H1 (cell line): ENCODE measurements at regions not wholly inside any gene's neighbourhood (a gene's known extent, or its start where the extent isn't known, plus 50 kb on each side); places are given as distances from the start of the nearest gene placed in this dataset.

Experiments used
- CTCF ChIA-PET: fragments of 300-600 bp; sonication (Branson Sonifier 250); formaldehyde crosslinking; loops from one replicate; lab custom pipeline; 2021; ENCODE audit not compliant: partially characterized antibody; lab: Charles Lee
- POLR2A ChIA-PET: fragments of 300-600 bp; sonication (Branson Sonifier 250); formaldehyde crosslinking; loops from one replicate; lab custom pipeline; 2021; ENCODE audit warnings: inconsistent platforms; ENCODE audit not compliant: partially characterized antibody; lab: Charles Lee
- DNase-seq, 2 experiments: peaks; one replicate each; pipeline versions ENCODE4 v3.0.0 to v3.0.0-alpha.2; 2010 to 2022; ENCODE audit warnings: low spot score in 2 of 2, low read depth in 1 of 2, mixed read lengths in 1 of 2
- FAIRE-seq: peaks from 2 replicates; lab custom pipeline; 2011; peaks lifted over from hg19 to GRCh38; lab: Jason Lieb, UNC
- H2AFZ ChIP-seq: 2 replicates; pipeline ENCODE4 v1.8.1; 2012; ENCODE audit warnings: low read length, inconsistent platforms
- H2AK5ac ChIP-seq: 2 replicates; pipeline ENCODE4 v1.6.1; 2013; ENCODE audit warnings: low read depth, low read length
- H2BK120ac ChIP-seq: replicated peaks from 2 replicates; pipeline ENCODE3; 2013; ENCODE audit warnings: low read depth, low read length, inconsistent platforms
- H2BK12ac ChIP-seq: 2 replicates; pipeline ENCODE4 v1.6.1; 2013; ENCODE audit warnings: low read depth, low read length
- H2BK15ac ChIP-seq: 2 replicates; pipeline ENCODE4 v1.6.1; 2013; ENCODE audit warnings: low read length
- H2BK20ac ChIP-seq: 2 replicates; pipeline ENCODE4 v1.6.1; 2013; ENCODE audit warnings: low read length
- H2BK5ac ChIP-seq: 2 replicates; pipeline ENCODE4 v1.6.1; 2013; ENCODE audit warnings: low read depth, low read length
- H3K14ac ChIP-seq: 2 replicates; pipeline ENCODE4 v1.6.1; 2013; ENCODE audit warnings: inconsistent platforms; ENCODE audit not compliant: insufficient read length
- H3K18ac ChIP-seq: 2 replicates; pipeline ENCODE4 v1.6.1; 2013; ENCODE audit warnings: low read length; ENCODE audit errors: extremely low read depth
- H3K23ac ChIP-seq: 2 replicates; pipeline ENCODE4 v1.6.1; 2013; ENCODE audit warnings: inconsistent platforms; ENCODE audit not compliant: insufficient read length
- H3K23me2 ChIP-seq: 2 replicates; pipeline ENCODE4 v1.6.1; 2013; ENCODE audit warnings: low read depth, low read length
- H3K27ac ChIP-seq: 2 replicates; pipeline ENCODE4 v1.6.1; 2011; ENCODE audit warnings: low read depth, low read length, inconsistent platforms
- H3K27me3 ChIP-seq, 4 experiments: replicated peaks in 1 of 4; 1 replicate in 1 of 4; 2 replicates in 3 of 4; pipeline versions ENCODE4 v1.6.1 to v1.8.1; 2011 to 2013; ENCODE audit warnings: low read length in 3 of 4, mild to moderate bottlenecking in 3 of 4, inconsistent platforms in 2 of 4, mixed read lengths in 2 of 4, moderate library complexity in 1 of 4; ENCODE audit not compliant: control insufficient read depth in 3 of 4, insufficient read depth in 3 of 4; ENCODE audit errors: extremely low read depth in 1 of 4
- H3K36me3 ChIP-seq, 4 experiments: 2 replicates each; pipeline versions ENCODE4 v1.6.1 to v1.8.1; 2011 to 2013; ENCODE audit warnings: mild to moderate bottlenecking in 4 of 4, low read length in 3 of 4, moderate library complexity in 2 of 4, control low read depth in 1 of 4, inconsistent platforms in 1 of 4; ENCODE audit not compliant: insufficient read depth in 4 of 4, control insufficient read depth in 2 of 4
- H3K4ac ChIP-seq: replicated peaks from 2 replicates; pipeline ENCODE3; 2013; ENCODE audit warnings: low read length, low read depth, mixed read lengths, inconsistent platforms; ENCODE audit not compliant: insufficient read length
- H3K4me1 ChIP-seq, 4 experiments: replicated peaks in 1 of 4; 1 replicate in 1 of 4; 2 replicates in 3 of 4; pipeline versions ENCODE4 v1.6.1 to v1.8.1; 2011 to 2013; ENCODE audit warnings: low read length in 3 of 4, inconsistent platforms in 2 of 4, mixed read lengths in 1 of 4; ENCODE audit not compliant: insufficient read depth in 4 of 4, control insufficient read depth in 3 of 4
- H3K4me2 ChIP-seq, 2 experiments: 2 replicates each; pipeline versions ENCODE4 v1.6.1 to v1.8.1; 2011 to 2013; ENCODE audit warnings: low read depth in 2 of 2, low read length in 2 of 2, control low read depth in 1 of 2, inconsistent platforms in 1 of 2, mild to moderate bottlenecking in 1 of 2; ENCODE audit not compliant: insufficient read depth in 1 of 2
- H3K4me3 ChIP-seq, 4 experiments: fragments of 200-600, 300-600 bp in 1 of 4; sonication (generic), shearing (Covaris generic), sonication (Bioruptor Twin) in 1 of 4; 2 replicates each; pipeline versions ENCODE4 v1.5.1 to v1.8.1; 2011 to 2016; ENCODE audit warnings: low read length in 4 of 4, low read depth in 3 of 4, control low read depth in 2 of 4, inconsistent platforms in 2 of 4, mild to moderate bottlenecking in 2 of 4, mixed read lengths in 1 of 4, moderate library complexity in 1 of 4; ENCODE audit not compliant: insufficient read depth in 2 of 4; ENCODE audit errors: extremely low read depth in 1 of 4
- H3K56ac ChIP-seq: replicated peaks from 2 replicates; pipeline ENCODE3; 2013; ENCODE audit warnings: low read depth, mild to moderate bottlenecking, mixed read lengths, low read length, inconsistent platforms; ENCODE audit not compliant: insufficient read length
- H3K79me1 ChIP-seq: 2 replicates; pipeline ENCODE4 v1.6.1; 2013; ENCODE audit warnings: low read depth, low read length, control low read depth
- H3K79me2 ChIP-seq, 2 experiments: 2 replicates each; pipeline versions ENCODE4 v1.6.1 to v1.8.1; 2012 to 2013; ENCODE audit warnings: low read length in 2 of 2, mild to moderate bottlenecking in 2 of 2, inconsistent platforms in 1 of 2; ENCODE audit not compliant: insufficient read depth in 2 of 2, control insufficient read depth in 1 of 2
- H3K9ac ChIP-seq, 4 experiments: replicated peaks in 1 of 4; 1 replicate in 1 of 4; 2 replicates in 3 of 4; pipeline versions ENCODE4 v1.6.1 to v1.8.1; 2011 to 2013; ENCODE audit warnings: low read depth in 3 of 4, low read length in 3 of 4, control low read depth in 2 of 4, mild to moderate bottlenecking in 2 of 4, moderate library complexity in 2 of 4, inconsistent platforms in 1 of 4; ENCODE audit errors: extremely low read depth in 1 of 4
- H3K9me3 ChIP-seq, 2 experiments: 2 replicates each; pipeline versions ENCODE4 v1.6.1 to v1.8.1; 2012 to 2013; ENCODE audit warnings: mild to moderate bottlenecking in 2 of 2, moderate library complexity in 2 of 2, control low read depth in 1 of 2, inconsistent platforms in 1 of 2, low read depth in 1 of 2, low read length in 1 of 2, mixed read lengths in 1 of 2; ENCODE audit not compliant: insufficient read depth in 2 of 2
- H4K20me1 ChIP-seq, 2 experiments: replicated peaks in 1 of 2; 2 replicates each; pipeline versions ENCODE3 to v1.8.1; 2011 to 2013; ENCODE audit warnings: inconsistent platforms in 2 of 2, low read length in 2 of 2, mild to moderate bottlenecking in 1 of 2; ENCODE audit not compliant: insufficient read depth in 2 of 2, control insufficient read depth in 1 of 2
- H4K5ac ChIP-seq: 2 replicates; pipeline ENCODE4 v1.6.1; 2013; ENCODE audit warnings: low read length, low read depth, mixed read lengths, inconsistent platforms; ENCODE audit not compliant: insufficient read length
- H4K8ac ChIP-seq: 2 replicates; pipeline ENCODE4 v1.8.0; 2013; ENCODE audit warnings: mild to moderate bottlenecking, moderate library complexity, low read length, inconsistent platforms; ENCODE audit not compliant: insufficient read depth; ENCODE audit errors: extremely low read depth
- H4K91ac ChIP-seq: replicated peaks from 2 replicates; pipeline ENCODE3; 2013; ENCODE audit warnings: low read length, mixed read lengths, inconsistent platforms; ENCODE audit not compliant: insufficient read length
- CBX5 ChIP-seq: fragments of 300-800, 300-1000 bp; sonication (generic); IDR thresholded peaks from 2 replicates; pipeline ENCODE4 v1.7.1; 2016; ENCODE audit warnings: antibody characterized with exemption, low read length, low read depth
- CTCF ChIP-seq, 3 experiments: IDR thresholded peaks; 1 replicate in 2 of 3; 2 replicates in 1 of 3; pipeline versions ENCODE4 v1.5.1 to v1.6.1; 2011; ENCODE audit warnings: low read length in 3 of 3, mild to moderate bottlenecking in 3 of 3, inconsistent platforms in 2 of 3, low read depth in 1 of 3, moderate library complexity in 1 of 3; ENCODE audit not compliant: insufficient read depth in 1 of 3; ENCODE audit errors: control extremely low read depth in 1 of 3
- EP300 ChIP-seq, 2 experiments: IDR thresholded peaks; 1 replicate in 1 of 2; 2 replicates in 1 of 2; pipeline ENCODE4 v1.6.1; 2011 to 2012; ENCODE audit warnings: low read depth in 2 of 2, low read length in 2 of 2, mild to moderate bottlenecking in 2 of 2, borderline replicate concordance in 1 of 2, inconsistent platforms in 1 of 2, moderate library complexity in 1 of 2
- KDM1A ChIP-seq: fragments of 200-600, 300-600 bp; sonication (generic); IDR thresholded peaks from 2 replicates; pipeline ENCODE4 v1.7.1; 2016; ENCODE audit warnings: mild to moderate bottlenecking, low read length, borderline replicate concordance
- RXRA ChIP-seq: IDR thresholded peaks from 2 replicates; pipeline ENCODE4 v1.6.1; 2011; ENCODE audit warnings: low read depth, mild to moderate bottlenecking, low read length, moderate library complexity; ENCODE audit not compliant: insufficient read depth
- SP4 ChIP-seq: IDR thresholded peaks from 2 replicates; pipeline ENCODE4 v1.6.1; 2012; ENCODE audit warnings: low read length, inconsistent platforms
- WGBS, 2 experiments: shearing (Covaris generic) in 1 of 2; methylation state at CpG; one replicate each; pipeline versions ENCODE4 v1.1.6 to v1.1.7; 2013 to 2015; ENCODE audit warnings: low lambda C conversion rate in 2 of 2, mixed read lengths in 2 of 2, inconsistent platforms in 1 of 2, low coverage in 1 of 2, missing lambda C conversion rate in 1 of 2; ENCODE audit not compliant: insufficient replicate concordance in 2 of 2, insufficient coverage in 1 of 2, insufficient read length in 1 of 2; ENCODE audit errors: extremely low coverage in 1 of 2, missing lambda C conversion rate in 1 of 2; 5-methylcytosine and 5-hydroxymethylcytosine counted together

GRCh38 chr13:85535316-85536084, 263.7 kb downstream of the SLITRK6 start:
- no peaks in the 10 kb centered on the region for H3K36me3 ChIP-seq
- no peaks in the 10 kb centered on the region for H3K27me3 ChIP-seq
- no peak overlapping the region for H2AK5ac ChIP-seq
- no peak overlapping the region for H2BK15ac ChIP-seq
- no peaks in the 10 kb centered on the region for H4K20me1 ChIP-seq
- H3K4me3 ChIP-seq, result no peak overlapping the region
- H3K14ac ChIP-seq, result no peak overlapping the region
- H3K4me1 ChIP-seq, result no peaks in the 10 kb centered on the region
- H3K79me1 ChIP-seq, result no peaks in the 10 kb centered on the region
- POLR2A ChIA-PET, result no interaction called here
- H3K9ac ChIP-seq, result no peak overlapping the region
- no peak overlapping the region for H3K27ac ChIP-seq
- CTCF ChIA-PET, result interaction anchor here (1.0 kb wide), 1 partner anchor 395 kb away, joined by 3 read pairs; no protein-coding TSS in a partner anchor
- H3K4ac ChIP-seq, result no peak overlapping the region
- no peak overlapping the region for H2BK20ac ChIP-seq
- H3K4me2 ChIP-seq, result no peak overlapping the region
- no peak overlapping the region for H3K56ac ChIP-seq
- H2AFZ ChIP-seq, result no peak overlapping the region
- DNase-seq (no peak), FAIRE-seq (no peak)
- no peak overlapping the region for H4K91ac ChIP-seq
- no peak overlapping the region for H2BK120ac ChIP-seq
- no peaks in the 10 kb centered on the region for H3K23me2 ChIP-seq
- 95% methylated on average over 4 of the region's 4 CpGs; no CpG with 5 or more reads in 1 of the 2 experiments for WGBS, 2 experiments
- H2BK5ac ChIP-seq, result no peak overlapping the region
- no peak overlapping the region for H2BK12ac ChIP-seq
- no peak overlapping the region for H3K23ac ChIP-seq
- H4K5ac ChIP-seq, result no peak overlapping the region
- H3K9me3 ChIP-seq, result no peaks in the 10 kb centered on the region
- H4K8ac ChIP-seq, result no peak overlapping the region
- no peak overlapping the region for H3K18ac ChIP-seq
- no peaks in the 10 kb centered on the region for H3K79me2 ChIP-seq
- no peak for TF ChIP-seq SP4
- TF ChIP-seq RXRA, result no peak
- no peak for TF ChIP-seq EP300 (IDR thresholded peaks at IDR 0.05; ENCODE audit: borderline replicate concordance in 1 of 2, low read depth in 2 of 2, low read length in 2 of 2)
- no peak for TF ChIP-seq CTCF (IDR thresholded peaks at IDR 0.05; ENCODE audit: control extremely low read depth in 1 of 3, insufficient read depth in 1 of 3, low read depth in 1 of 3, low read length in 3 of 3)
- no peak for TF ChIP-seq KDM1A
- no peak for TF ChIP-seq CBX5
